Activated CD4-positive, alpha-beta T cell treated with anti-CD3 and anti-CD28 coated beads for 24 hours (primary cell): ENCODE measurements at regions not wholly inside any gene's neighbourhood (a gene's known extent, or its start where the extent isn't known, plus 50 kb on each side); places are given as distances from the start of the nearest gene placed in this dataset.

Experiments
- DNase-seq, 2 donors: peaks; one replicate each; pipeline ENCODE4 v3.0.0-alpha.2; 2020; ENCODE audit warnings: low read depth in 2 of 2

GRCh38 chr5:3948838-3949237 is 353.2 kb downstream of the IRX1 start:
- DNase-seq, result no peak

GRCh38 chr5:3954199-3954598 is 358.6 kb downstream of the IRX1 start:
- DNase-seq, result no peak

DNA sequence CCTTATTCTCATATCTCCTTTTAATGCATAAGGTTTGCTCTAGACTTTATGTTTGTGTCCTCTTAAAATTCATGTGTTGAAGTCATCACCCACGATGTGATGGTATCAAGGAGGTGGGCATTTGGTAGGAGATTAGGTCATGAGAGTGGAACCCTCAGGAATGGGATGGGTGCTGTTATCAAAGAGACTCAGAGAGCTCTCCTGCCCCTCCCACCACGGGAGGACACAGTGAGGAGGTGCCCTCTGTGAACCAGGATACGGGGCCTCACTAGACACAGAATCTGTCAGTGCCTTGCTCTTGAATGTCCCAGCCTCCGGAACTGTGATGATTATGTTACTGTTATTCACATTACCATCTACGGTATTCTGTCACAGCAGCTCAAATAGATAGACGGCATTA is 359.0 kb downstream of the IRX1 start:
- no peak for DNase-seq

GRCh38 chr5:3957658-3958057 is 362.0 kb downstream of the IRX1 start:
- no peak for DNase-seq

GRCh38 chr5:3958389-3958788 is 362.8 kb downstream of the IRX1 start:
- no peak for DNase-seq

GRCh38 chr5:3962113-3962512 is 366.5 kb downstream of the IRX1 start:
- DNase-seq, result no peak

- DNase-seq, result no peak
These were observed 368.0 kb downstream of the IRX1 start for GRCh38 chr5:3963652-3964051.

GRCh38 chr5:3980156-3980555 is 384.5 kb downstream of the IRX1 start:
- DNase-seq, result no peak

DNA sequence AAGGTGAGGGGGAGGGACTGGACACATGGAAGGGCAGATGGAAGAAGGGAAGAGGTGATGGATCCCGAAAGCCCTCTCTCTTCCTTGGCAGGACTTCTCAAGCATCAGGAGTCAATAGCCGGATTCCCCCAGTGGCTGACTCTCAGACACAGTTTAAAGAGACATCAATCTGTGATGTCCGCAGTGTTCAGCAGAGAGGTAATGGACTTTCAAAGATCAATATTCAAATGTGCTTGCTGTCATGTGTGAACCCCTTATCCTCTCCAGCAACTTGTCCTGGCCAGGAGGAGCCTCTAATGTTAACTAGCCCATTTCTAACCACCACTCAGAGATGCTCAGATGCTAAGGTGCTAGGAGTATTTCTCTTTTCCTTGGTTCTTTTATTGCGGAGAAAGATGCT is 392.2 kb downstream of the IRX1 start:
- DNase-seq, result no peak

DNA sequence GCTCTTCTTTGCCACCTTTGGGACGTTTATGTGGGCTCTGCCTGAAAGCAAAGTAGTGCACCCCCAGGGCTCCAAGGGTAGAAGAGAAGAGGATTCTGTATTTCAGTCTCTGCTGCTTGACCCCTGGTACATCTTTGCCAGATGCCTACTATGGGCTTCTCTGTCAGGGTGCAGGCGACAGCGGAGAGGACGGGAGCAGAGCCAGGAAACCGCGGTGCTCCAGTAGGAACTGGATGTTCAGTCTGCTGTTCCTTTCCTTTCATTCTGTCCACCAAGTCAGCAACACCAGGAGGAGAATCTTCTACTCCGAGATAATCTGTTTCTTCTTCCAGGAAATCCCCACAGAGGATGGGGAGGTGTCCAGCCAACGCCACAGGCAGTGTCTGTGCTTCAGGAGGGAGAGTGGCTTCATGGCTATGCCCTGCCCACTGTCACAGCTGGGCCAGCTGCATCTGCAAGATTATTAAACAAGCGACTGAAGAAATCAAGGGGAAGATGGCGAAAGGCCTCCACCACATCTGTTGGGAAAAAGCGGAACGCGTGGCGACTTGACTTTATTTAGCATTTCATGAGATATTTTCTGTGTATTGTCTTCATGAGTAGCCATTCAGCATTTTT is 398.3 kb downstream of the IRX1 start:
- no peak for DNase-seq

DNA sequence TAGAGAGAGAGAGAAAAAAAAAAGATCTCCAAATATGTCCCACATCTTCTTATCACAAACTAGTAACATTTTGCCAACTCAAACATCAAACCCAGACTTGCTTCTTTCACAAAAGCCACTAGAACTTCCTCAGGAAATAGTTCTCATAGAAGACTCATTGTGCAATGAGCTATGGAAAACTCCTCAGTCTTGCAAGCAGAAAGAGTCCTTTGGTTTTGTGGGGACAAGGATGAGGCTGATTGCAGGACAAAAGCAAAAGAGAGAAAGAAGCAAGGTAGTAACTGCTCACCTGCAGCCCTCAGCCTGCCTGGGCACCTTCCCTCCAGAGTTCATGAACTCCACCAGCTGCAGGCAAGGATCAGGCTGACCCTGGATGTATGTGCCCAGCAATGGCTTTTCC is 399.0 kb downstream of the IRX1 start:
- no peak for DNase-seq

DNA sequence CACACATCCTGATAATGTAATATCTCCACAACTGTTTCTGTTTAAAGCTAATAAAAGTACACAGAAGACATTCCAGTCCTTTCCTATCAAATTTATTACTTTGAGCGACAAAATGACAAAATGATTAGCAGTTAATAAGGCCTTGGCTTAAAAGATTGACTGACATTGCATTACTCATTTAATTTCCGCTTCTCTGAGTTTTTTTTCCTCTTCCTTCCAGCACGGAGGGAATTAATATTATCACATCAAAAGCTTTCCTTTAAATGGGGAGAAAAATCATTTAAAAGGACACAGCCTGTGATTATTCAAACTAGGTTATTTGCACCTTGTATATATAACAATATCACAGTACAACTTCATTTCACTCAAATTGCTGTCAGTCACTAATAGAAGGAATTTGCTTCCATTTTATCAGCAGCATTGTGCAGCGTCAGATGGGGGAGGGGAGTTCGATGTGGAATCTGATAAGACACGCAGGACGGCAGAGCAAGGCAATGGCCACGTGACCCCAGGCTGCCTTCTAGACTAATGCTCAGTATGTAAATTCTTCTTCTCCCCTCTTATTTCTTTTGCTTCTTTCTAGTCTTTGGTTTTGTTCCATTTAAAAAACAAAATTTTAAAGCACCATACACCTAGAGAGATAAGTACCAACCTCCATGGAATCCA is 400.5 kb downstream of the IRX1 start:
- DNase-seq, result no peak

GRCh38 chr5:3996707-3997336 is 401.2 kb downstream of the IRX1 start:
- DNase-seq, result no peak

DNA sequence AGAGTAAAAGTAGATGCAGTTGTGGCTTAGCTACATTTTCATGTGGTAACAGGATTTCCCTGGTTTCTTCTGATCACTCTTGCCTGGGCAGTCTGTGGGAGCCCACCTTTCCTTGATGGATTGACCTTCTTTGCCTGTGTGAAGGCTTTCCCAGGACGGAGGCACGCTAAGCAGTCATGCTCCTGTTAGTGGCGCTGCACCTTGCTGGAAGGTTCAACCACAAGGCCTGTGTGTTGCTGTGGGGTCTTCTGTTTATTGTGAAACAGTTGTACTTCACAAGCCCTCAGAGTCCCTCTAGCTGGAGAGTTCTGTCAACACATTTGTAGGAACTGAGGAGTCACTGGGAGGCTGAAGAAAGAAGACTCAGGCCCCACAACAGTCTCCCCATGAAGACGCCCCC is 402.0 kb downstream of the IRX1 start:
- no peak for DNase-seq

DNA sequence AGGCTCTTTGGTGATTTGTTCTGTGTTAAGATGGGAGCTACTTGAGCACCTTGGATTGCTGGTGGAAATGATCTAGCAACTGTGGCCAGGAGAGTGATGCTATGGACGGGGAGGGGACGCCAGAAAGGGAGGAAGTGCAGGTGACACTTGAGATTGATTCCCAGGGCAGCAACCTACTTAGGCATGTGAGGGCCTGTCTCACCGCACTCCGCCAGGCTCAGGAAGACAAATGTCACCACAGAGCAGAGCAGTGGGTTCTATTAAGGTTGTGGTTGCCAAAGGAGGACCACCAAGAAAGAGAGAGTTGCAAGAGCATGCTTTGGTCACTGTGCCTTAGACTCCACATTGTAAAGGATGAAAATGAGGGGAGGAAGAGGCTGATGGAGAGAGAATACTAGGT is 404.3 kb downstream of the IRX1 start:
- DNase-seq, result no peak

GRCh38 chr5:4001004-4001403 is 405.4 kb downstream of the IRX1 start:
- DNase-seq, result no peak

GRCh38 chr5:4001758-4002533 is 406.3 kb downstream of the IRX1 start:
- no peak for DNase-seq

DNA sequence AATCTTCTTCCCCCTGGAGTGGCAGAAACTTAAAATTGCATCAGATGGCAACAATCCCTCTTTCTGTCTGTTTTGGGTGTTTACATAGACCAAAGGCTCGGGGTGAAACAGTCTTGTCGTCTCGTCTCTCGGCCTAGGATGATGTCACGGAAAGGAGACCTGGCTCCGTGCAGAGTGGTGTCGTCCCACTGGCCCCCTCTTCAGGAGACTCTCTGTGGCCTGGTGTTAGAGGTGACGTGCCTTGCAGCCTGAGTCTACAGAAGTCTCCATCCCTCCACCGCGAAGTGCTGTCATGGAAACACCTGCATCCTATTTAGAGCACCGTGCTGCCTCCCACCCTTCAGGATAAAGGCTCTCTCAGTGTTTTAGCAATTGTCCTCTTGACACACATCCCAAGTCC is 409.7 kb downstream of the IRX1 start:
- no peak for DNase-seq

- DNase-seq, result no peak
These were observed 411.4 kb downstream of the IRX1 start for GRCh38 chr5:4007001-4007400.

- DNase-seq, result no peak
These were observed 416.3 kb downstream of the IRX1 start for GRCh38 chr5:4011943-4012342.

GRCh38 chr5:4013106-4013898 is 417.7 kb downstream of the IRX1 start:
- no peak for DNase-seq

GRCh38 chr5:4015709-4016108 is 420.1 kb downstream of the IRX1 start:
- DNase-seq, result no peak
